Stimulated activated CD4-positive, alpha-beta T cell treated with anti-CD3 and anti-CD28 coated beads, Interleukin-4, amount 100 ng/mL, for 24 hours (primary cell): ENCODE measurements at regions not wholly inside any gene's neighbourhood (a gene's known extent, or its start where the extent isn't known, plus 50 kb on each side); places are given as distances from the start of the nearest gene placed in this dataset.
"Not testable (repeated sequence)": the region's sequence is repeated elsewhere in the genome, so short reads cannot be mapped to it uniquely, and the experiment has no call there.

Experiments used
- DNase-seq: peaks from one replicate; pipeline ENCODE4 v3.0.0-alpha.2; 2020

DNA sequence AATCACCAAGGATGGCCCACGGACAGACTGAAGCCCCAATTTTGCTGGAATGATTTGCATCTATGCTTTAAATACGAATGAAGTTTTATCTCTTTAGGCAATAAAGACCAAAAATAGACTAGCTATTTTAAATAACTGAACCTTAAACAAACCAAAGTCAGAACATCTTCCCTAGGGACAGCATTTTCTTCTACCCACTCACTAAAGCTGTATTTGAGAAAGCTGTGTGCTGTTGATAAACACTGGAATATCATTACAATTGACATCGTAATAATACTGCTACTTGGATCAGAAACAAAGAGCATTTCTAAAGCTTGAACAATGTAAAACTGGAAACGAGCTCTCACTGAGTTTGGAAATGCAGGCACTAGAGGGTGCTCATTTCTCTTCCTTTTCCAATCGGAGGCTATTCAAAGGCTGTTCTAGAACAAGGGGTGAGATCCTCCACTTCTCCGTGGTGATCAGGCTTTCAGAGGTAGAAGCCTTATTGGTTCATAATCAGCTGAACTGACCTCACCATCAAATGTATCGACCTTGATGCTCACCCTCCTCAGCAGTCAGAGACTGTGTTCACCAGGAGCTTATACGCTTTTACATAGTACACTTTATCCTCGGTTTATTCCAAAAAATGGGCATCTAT lies 225.3 kb upstream of the PRSS1 start:
- no peak for DNase-seq

GRCh38 chr7:142522735-142523134 lies 226.5 kb upstream of the PRSS1 start:
- DNase-seq: no peak

DNA sequence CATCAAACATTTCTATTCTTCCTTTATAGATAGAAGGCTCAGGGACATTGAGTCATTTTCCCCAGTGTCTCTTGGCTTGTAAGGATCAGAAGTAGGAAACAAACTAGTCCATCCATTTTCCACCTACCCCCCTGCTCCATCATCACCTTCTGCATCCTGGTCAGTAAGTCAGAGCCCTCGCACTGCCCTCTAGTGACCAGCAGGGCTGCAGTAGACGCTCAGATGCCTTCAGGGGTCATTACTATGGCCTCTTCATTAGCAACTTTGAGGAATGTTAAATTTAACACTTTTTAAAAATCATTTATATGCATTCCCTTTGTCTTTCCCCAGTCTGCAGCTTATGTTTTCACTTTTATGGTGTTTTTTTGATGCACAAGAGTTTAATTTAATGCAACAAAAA lies 228.4 kb upstream of the PRSS1 start:
- not testable (repeated sequence) for DNase-seq

DNA sequence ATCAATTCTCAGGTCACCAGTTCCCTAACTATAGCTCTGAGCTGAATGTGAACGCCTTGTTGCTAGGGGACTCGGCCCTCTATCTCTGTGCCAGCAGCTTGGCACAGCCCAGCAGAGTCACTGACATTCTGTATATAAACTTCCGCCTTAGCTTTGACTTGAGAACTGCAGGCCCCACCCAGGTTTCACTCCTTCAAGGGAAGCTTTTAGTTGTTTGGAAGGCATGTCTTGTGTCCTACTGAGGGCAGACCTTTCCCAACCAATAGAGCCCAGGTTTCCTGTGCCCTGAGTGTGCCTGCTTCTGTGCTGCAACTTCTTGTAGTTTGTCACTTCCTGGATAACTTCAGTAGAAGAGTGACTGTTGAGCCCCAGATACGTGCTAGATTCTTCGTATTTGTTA lies 228.8 kb upstream of the PRSS1 start:
- not testable (repeated sequence) for DNase-seq

DNA sequence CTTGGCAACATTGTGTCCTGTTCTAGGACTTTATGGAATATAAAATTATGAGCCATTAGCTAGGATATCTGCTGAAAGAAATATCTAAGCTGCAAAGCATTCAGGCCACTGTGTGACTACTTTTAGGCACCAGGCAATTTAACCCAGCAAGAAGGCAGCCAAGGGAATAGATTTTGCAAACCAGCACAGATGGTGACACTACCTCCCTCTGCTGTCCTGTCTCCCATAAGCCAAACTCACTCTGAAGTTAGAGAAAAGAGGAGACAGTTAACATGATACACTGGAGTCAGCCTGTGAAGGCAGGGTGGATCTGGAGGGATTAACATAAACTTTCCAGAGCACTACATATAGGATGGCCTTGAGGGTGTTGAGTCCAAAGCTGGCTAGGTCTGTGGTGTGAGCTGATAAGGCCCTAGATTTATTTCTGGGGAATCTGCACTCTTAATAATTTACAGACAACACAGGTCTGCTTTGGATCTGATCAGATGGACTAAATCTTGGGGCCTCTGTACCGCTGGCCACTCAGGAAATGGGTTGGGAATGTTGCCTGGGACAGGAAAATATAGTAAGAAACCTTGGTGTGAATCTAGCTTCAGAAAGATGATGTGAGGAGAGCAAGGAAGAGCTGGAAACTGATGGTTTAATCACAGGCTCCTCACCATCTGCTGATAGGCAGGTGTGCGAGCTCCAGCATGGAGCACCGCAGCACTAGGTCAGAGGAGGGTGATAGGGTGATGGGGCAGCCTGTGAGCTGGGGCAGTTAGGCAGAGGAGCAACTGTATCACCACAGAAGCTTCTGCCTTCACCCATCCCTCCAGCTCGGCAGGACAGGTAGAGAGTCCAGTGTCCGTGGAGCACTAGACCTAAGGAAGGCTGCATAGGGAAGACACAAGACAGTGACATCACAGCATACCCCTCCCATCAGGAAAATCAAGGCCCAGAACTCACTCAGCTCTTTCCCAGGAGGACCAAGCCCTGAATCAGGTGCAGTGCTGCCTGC lies 229.9 kb upstream of the PRSS1 start:
- no peak for DNase-seq

DNA sequence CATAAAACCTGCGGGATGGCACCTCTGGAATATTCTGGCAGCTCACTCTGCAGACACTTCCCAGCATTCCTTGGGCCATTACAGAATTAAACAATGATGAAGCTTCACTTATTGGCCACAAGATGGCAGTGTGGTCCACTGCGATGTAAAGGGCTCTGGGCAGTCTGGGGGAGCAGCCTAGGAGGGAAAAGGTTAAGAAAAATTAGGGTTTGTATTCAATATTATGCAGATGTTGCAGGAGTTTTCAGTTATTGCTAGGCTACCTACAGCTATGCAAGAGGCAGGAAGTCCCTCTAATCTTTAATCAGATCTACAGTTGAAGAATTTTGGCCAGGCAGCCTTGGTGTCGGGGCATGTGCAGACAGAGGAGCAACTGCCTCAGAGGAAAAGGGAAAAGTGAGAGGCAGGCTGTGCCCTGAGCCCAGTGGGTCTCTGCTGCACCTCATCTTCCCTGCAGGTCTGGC lies 233.2 kb upstream of the PRSS1 start:
- peak; percentile 35 for DNase-seq

- DNase-seq: not testable (repeated sequence)
Measured at GRCh38 chr7:142514716-142515115, 234.6 kb upstream of the PRSS1 start.

- DNase-seq: no peak
Measured at GRCh38 chr7:142513178-142513955, 235.9 kb upstream of the PRSS1 start.

DNA sequence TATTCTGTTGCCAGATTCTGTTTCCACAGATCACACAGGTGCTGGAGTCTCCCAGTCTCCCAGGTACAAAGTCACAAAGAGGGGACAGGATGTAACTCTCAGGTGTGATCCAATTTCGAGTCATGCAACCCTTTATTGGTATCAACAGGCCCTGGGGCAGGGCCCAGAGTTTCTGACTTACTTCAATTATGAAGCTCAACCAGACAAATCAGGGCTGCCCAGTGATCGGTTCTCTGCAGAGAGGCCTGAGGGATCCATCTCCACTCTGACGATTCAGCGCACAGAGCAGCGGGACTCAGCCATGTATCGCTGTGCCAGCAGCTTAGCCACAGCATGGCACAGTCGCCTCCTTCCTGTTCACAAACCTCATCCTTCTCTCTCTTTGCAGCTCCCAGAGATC lies 237.5 kb upstream of the PRSS1 start:
- no peak for DNase-seq

DNA sequence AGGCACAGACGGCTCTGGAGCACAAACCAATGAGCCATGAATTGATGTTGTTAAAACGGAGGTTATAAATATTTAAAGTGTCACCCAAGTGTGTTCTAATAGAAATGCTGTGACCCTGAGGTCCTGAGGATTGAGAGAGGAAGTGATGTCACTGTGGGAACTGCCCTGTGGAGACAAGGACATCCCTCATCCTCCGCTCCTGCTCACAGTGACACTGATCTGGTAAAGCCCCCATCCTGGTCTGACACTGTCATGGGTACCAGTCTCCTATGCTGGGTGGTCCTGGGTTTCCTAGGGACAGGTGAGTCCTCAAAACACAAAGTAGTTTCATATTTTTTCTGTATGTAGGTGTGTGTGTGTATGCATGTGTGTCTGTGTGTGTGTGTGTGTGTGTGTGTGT lies 237.9 kb upstream of the PRSS1 start:
- DNase-seq: no peak

GRCh38 chr7:142509235-142509634 lies 240.0 kb upstream of the PRSS1 start:
- DNase-seq: not testable (repeated sequence)

- no peak for DNase-seq
Measured at GRCh38 chr7:142508251-142508650, 241.0 kb upstream of the PRSS1 start.

- DNase-seq: no peak
Measured at GRCh38 chr7:142507799-142508198, 241.5 kb upstream of the PRSS1 start.

- DNase-seq: not testable (repeated sequence)
Measured at GRCh38 chr7:142507066-142507465, 242.2 kb upstream of the PRSS1 start.

DNA sequence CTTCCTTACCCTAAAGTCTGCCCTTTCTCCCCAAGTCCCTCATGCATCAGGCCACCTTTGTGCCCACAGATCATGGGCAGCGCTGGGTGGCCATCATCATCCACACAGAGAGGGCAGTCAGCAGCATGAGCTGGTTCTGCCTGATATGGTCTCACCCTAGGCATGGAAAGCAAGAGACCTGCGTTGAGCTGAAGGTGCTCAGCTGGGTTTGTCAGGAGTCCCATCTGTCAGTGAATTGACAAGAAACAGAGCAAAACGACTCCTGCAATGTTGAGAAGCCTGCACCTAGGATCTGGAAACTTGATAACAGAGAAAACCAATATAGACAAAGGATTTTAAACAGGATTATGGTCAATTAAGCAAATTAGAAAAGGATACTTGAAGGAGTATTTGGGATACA lies 242.7 kb upstream of the PRSS1 start:
- no peak for DNase-seq

DNA sequence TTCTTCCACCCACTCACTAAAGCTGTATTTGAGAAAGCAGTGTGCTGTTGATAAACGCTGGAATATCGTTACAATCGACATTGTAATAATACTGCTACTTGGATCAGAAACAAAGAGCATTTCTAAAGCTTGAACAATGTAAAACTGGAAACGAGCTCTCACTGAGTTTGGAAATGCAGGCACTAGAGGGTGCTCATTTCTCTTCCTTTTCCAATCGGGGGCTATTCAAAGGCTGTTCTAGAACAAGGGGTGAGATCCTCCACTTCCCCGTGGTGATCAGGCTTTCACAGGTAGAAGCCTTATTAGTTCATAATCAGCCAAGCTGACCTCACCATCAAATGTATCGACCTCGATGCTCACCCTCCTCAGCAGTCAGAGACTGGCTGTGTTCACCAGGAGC lies 245.3 kb upstream of the PRSS1 start:
- not testable (repeated sequence) for DNase-seq

DNA sequence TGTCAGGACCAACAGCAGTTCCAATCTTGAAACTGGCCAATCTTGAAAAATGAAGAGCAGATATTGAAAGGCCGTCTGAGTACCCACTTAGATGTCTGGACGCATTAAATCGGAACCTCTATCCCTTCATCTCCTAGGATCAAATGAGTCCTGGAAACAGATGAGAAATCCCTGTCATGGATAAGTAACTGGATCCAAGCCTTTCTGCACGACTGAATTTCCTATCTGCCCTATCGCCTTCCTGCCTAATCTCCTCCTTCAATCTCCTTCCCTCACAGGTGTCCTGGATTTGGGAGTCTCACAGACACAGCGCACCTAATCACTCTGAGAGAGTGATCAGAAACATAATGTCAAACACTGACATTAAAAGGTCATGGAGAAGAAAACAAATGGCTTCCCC lies 245.2 kb upstream of the PRSS58 start:
- no peak for DNase-seq

DNA sequence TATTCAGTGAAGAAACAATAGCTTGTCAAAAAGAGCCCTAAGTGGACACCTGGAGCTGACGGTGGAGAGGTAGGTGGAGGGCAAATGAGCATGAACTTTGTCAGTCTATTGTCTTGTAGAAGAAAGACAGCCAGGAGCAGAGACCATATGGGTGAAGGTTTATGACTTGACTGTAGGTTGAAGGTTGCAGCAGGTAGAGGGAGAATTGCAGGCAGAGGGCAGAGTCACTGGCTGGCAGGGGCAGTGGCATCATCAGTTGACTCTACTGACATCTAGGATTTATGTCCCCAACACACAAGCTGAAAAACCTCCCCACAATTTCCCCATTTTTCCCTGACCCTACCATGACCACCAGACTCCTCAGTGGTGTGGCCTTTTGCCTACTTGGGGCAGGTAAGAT lies 243.6 kb upstream of the PRSS58 start:
- DNase-seq: no peak

DNA sequence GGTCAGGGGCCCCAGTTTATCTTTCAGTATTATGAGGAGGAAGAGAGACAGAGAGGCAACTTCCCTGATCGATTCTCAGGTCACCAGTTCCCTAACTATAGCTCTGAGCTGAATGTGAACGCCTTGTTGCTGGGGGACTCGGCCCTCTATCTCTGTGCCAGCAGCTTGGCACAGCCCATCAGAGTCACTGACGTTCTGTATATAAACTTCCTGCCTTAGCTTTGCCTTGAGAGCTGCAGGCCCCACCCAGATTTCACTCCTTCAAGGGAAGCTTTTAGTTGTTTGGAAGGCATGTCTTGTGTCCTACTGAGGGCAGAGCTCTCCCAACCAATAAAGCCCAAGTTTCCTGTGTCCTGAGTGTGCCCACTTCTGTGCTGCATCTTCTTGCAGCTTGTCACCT lies 242.5 kb upstream of the PRSS58 start:
- no peak for DNase-seq

DNA sequence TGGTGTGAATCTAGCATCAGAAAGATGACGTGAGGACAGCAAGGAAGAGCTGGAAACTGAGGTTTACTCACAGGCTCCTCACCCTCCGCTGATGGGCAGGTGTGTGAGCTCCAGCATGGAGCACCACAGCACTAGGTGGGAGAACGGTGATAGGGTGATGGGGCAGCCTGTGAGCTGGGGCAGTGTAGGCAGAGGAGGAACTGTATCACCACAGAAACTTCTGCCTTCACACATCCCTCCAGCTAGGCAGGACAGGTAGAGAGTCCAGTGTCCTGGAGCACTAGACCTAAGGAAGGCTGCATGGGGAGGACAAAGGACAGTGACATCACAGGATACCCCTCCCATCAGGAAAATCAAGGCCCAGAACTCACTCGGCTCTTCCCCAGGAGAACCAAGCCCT lies 241.8 kb upstream of the PRSS58 start:
- no peak for DNase-seq

GRCh38 chr7:142498364-142498763 lies 240.5 kb upstream of the PRSS58 start:
- DNase-seq: no peak

GRCh38 chr7:142496545-142496991 lies 238.7 kb upstream of the PRSS58 start:
- DNase-seq: no peak

DNA sequence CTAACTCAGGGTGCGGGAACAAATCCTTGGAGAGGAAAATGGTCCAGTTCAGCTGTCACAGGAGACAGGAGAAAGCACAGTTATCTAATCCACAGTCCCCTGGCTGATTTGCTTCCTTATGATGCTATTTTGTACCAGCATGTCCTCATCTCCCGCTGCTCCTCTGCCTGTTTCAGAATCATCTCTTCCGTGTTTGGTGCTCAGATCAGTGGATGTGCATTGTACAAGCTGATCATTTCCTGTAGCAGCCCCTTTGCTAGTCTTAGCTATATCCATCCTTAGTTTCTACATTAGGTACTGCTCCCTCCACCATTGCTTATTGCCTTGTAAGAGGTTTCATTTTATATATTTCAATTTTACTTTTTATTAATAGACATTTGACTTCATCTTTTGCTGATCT lies 238.0 kb upstream of the PRSS58 start:
- not testable (repeated sequence) for DNase-seq
